KMS-11 (cell line): ENCODE measurements at regions not wholly inside any gene's neighbourhood (a gene's known extent, or its start where the extent isn't known, plus 50 kb on each side); places are given as distances from the start of the nearest gene placed in this dataset.

Experiments
- H2AFZ ChIP-seq: fragments of 200-600 bp; sonication (generic); 2 replicates; pipeline ENCODE4 v1.6.1; 2016; ENCODE audit warnings: antibody characterized with exemption, mixed run types, low read depth
- H3K27ac ChIP-seq: fragments of 200-600 bp; sonication (generic); 2 replicates; pipeline ENCODE4 v1.6.1; 2016; ENCODE audit warnings: mild to moderate bottlenecking, mixed run types
- H3K27me3 ChIP-seq: fragments of 200-600 bp; sonication (generic); 2 replicates; pipeline ENCODE4 v1.6.1; 2017; ENCODE audit warnings: mild to moderate bottlenecking, low read depth, mixed run types, moderate library complexity; ENCODE audit not compliant: insufficient read depth
- H3K36me3 ChIP-seq: fragments of 200-600 bp; sonication (generic); 2 replicates; pipeline ENCODE4 v1.6.1; 2017; ENCODE audit warnings: mild to moderate bottlenecking, mixed run types; ENCODE audit not compliant: insufficient read depth
- H3K4me1 ChIP-seq: fragments of 200-600 bp; sonication (generic); 2 replicates; pipeline ENCODE4 v1.6.1; 2016; ENCODE audit warnings: mild to moderate bottlenecking, low read depth, mixed run types; ENCODE audit not compliant: poor library complexity, severe bottlenecking
- H3K4me2 ChIP-seq: fragments of 200-600 bp; sonication (generic); 2 replicates; pipeline ENCODE4 v1.7.0; 2016; ENCODE audit warnings: mild to moderate bottlenecking, mixed run types
- H3K4me3 ChIP-seq: fragments of 200-600 bp; sonication (generic); IDR thresholded peaks from 2 replicates; pipeline ENCODE4 v1.6.1; 2017; ENCODE audit warnings: low read depth, low read length, mixed read lengths; ENCODE audit not compliant: insufficient read depth
- H3K79me2 ChIP-seq: fragments of 200-600 bp; sonication (generic); 2 replicates; pipeline ENCODE4 v1.6.1; 2016; ENCODE audit warnings: low read depth, mixed run types; ENCODE audit not compliant: insufficient read depth
- H3K9ac ChIP-seq: fragments of 200-600 bp; sonication (generic); 2 replicates; pipeline ENCODE4 v1.6.1; 2016; ENCODE audit warnings: mild to moderate bottlenecking, mixed run types
- H4K20me1 ChIP-seq: fragments of 200-600 bp; sonication (generic); 2 replicates; pipeline ENCODE4 v1.6.1; 2016; ENCODE audit warnings: mild to moderate bottlenecking, mixed run types; ENCODE audit not compliant: insufficient read depth
- CTCF ChIP-seq: fragments of 200-600 bp; sonication (generic); conservative IDR thresholded peaks from 2 replicates; pipeline ENCODE4 v1.6.1; 2017; ENCODE audit warnings: low read depth, mild to moderate bottlenecking, antibody characterized with exemption, low read length, moderate library complexity, mixed read lengths

DNA sequence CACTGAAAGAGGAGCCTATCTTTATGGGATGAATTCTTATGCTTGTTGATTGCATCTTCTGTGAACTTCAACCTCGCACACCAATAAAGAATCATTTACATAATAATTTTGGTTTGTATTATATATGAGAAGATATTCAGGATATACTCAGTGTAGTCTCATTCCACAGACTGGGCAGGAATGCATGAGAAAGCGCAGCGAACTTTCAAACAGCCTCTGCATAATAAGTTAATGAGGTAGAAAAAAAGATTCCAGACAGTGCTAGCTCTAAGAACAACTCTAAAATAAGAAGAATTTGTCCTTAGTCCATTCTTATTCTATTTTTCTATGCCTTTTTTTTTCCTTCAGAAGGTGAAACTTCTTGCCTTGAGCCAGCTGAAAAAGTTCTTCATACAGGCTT is 224.3 kb upstream of the CTSO start:
- Histone ChIP-seq H3K79me2 (no peaks in the 10 kb centered on the region), H3K36me3 (no peaks in the 10 kb centered on the region), H2AFZ (no peak overlapping the region), H3K27me3 (no peaks in the 10 kb centered on the region), H3K4me2 (no peak overlapping the region), H3K27ac (no peak overlapping the region), H3K9ac (no peak overlapping the region), H3K4me1 (no peaks in the 10 kb centered on the region), H4K20me1 (no peaks in the 10 kb centered on the region), H3K4me3 (no peak overlapping the region)
- no peak for TF ChIP-seq CTCF

GRCh38 chr4:156176896-156177295 is 223.2 kb upstream of the CTSO start:
- no peak overlapping the region for H3K4me2 ChIP-seq
- no peaks in the 10 kb centered on the region for H3K36me3 ChIP-seq
- H3K4me3 ChIP-seq, result no peak overlapping the region
- H2AFZ ChIP-seq, result no peak overlapping the region
- H3K79me2 ChIP-seq, result no peaks in the 10 kb centered on the region
- H3K27ac ChIP-seq, result no peak overlapping the region
- no peaks in the 10 kb centered on the region for H3K27me3 ChIP-seq
- no peak overlapping the region for H3K9ac ChIP-seq
- no peaks in the 10 kb centered on the region for H4K20me1 ChIP-seq
- H3K4me1 ChIP-seq, result no peaks in the 10 kb centered on the region
- no peak for TF ChIP-seq CTCF

- H2AFZ ChIP-seq, result no peak overlapping the region
- H3K9ac ChIP-seq, result no peak overlapping the region
- no peak for TF ChIP-seq CTCF
- no peaks in the 10 kb centered on the region for H3K4me1 ChIP-seq
- no peaks in the 10 kb centered on the region for H3K27me3 ChIP-seq
- no peak overlapping the region for H3K4me3 ChIP-seq
- no peak overlapping the region for H3K4me2 ChIP-seq
- no peaks in the 10 kb centered on the region for H3K36me3 ChIP-seq
- H3K27ac ChIP-seq, result no peak overlapping the region
- H3K79me2 ChIP-seq, result no peaks in the 10 kb centered on the region
- no peaks in the 10 kb centered on the region for H4K20me1 ChIP-seq
Observed at GRCh38 chr4:156173937-156174336, 220.3 kb upstream of the CTSO start.

- Histone ChIP-seq H3K4me1 (no peaks in the 10 kb centered on the region), H4K20me1 (no peaks in the 10 kb centered on the region), H3K4me2 (no peak overlapping the region), H3K79me2 (no peaks in the 10 kb centered on the region), H3K27me3 (no peaks in the 10 kb centered on the region), H2AFZ (no peak overlapping the region), H3K27ac (no peak overlapping the region), H3K9ac (no peak overlapping the region), H3K36me3 (no peaks in the 10 kb centered on the region), H3K4me3 (no peak overlapping the region)
- no peak for TF ChIP-seq CTCF
Observed at GRCh38 chr4:156173486-156173885, 219.8 kb upstream of the CTSO start.

- Histone ChIP-seq H3K4me3 (no peak overlapping the region), H2AFZ (no peak overlapping the region), H3K4me1 (no peaks in the 10 kb centered on the region), H3K9ac (no peak overlapping the region), H3K4me2 (no peak overlapping the region), H3K27me3 (no peaks in the 10 kb centered on the region), H3K79me2 (no peaks in the 10 kb centered on the region), H3K36me3 (no peaks in the 10 kb centered on the region), H4K20me1 (no peaks in the 10 kb centered on the region), H3K27ac (no peak overlapping the region)
- TF ChIP-seq CTCF, result no peak
Observed at GRCh38 chr4:156169861-156170260, 216.2 kb upstream of the CTSO start.
